SK-N-SH treated with all-trans-retinoic acid at 6 μM for 48 hours (cell line): ENCODE measurements at regions not wholly inside any gene's neighbourhood (a gene's known extent, or its start where the extent isn't known, plus 50 kb on each side); places are given as distances from the start of the nearest gene placed in this dataset.

Experiments
- ARNTL ChIP-seq: fragments of 450-650 bp; formaldehyde crosslinking; IDR thresholded peaks from 2 replicates; pipeline ENCODE4 v1.5.0; 2020; ENCODE audit warnings: low read depth, mild to moderate bottlenecking, moderate library complexity, borderline replicate concordance
- CREB5 ChIP-seq: fragments of 250-450 bp; sonication (Bioruptor Pico); IDR thresholded peaks from 2 replicates; pipeline ENCODE4 v1.5.1; 2020; ENCODE audit warnings: low read depth, mild to moderate bottlenecking, moderate library complexity
- ESRRG ChIP-seq: fragments of 250-450 bp; sonication (Bioruptor Pico); IDR thresholded peaks from 2 replicates; pipeline ENCODE4 v1.6.1; 2021; ENCODE audit warnings: mild to moderate bottlenecking
- ISL1 ChIP-seq: fragments of 250-450 bp; sonication (Bioruptor Pico); IDR thresholded peaks from 2 replicates; pipeline ENCODE4 v2.1.2; 2022; ENCODE audit warnings: mild to moderate bottlenecking, moderate library complexity
- OSR1 ChIP-seq: fragments of 250-450 bp; sonication (Bioruptor Pico); IDR thresholded peaks from 2 replicates; pipeline ENCODE4 v1.8.0; 2022; ENCODE audit warnings: moderate library complexity, mild to moderate bottlenecking, inconsistent platforms
- PATZ1 ChIP-seq: fragments of 250-450 bp; sonication (Bioruptor Pico); IDR thresholded peaks from 2 replicates; pipeline ENCODE4 v1.8.0; 2020; ENCODE audit warnings: mild to moderate bottlenecking, moderate library complexity, borderline replicate concordance
- POU6F1 ChIP-seq: fragments of 250-450 bp; sonication (Bioruptor Pico); IDR thresholded peaks from 2 replicates; pipeline ENCODE4 v1.8.0; 2021; ENCODE audit warnings: low read depth, mild to moderate bottlenecking, moderate library complexity, borderline replicate concordance
- PPARA ChIP-seq: fragments of 250-450 bp; sonication (Bioruptor Pico); IDR thresholded peaks from 2 replicates; pipeline ENCODE4 v1.5.0; 2020; ENCODE audit warnings: mild to moderate bottlenecking, borderline replicate concordance
- RARB ChIP-seq: fragments of 250-450 bp; sonication (Bioruptor Pico); IDR thresholded peaks from 2 replicates; pipeline ENCODE4 v1.8.0; 2021; ENCODE audit warnings: mild to moderate bottlenecking, moderate library complexity
- TOX ChIP-seq: fragments of 250-450 bp; sonication (Bioruptor Pico); IDR thresholded peaks from 2 replicates; pipeline ENCODE4 v1.8.0; 2021; ENCODE audit warnings: mild to moderate bottlenecking, moderate library complexity, borderline replicate concordance
- ZFP3 ChIP-seq: fragments of 250-450 bp; sonication (Bioruptor Pico); IDR thresholded peaks from 2 replicates; pipeline ENCODE4 v1.5.0; 2020; ENCODE audit warnings: mild to moderate bottlenecking, moderate library complexity
- ZFP30 ChIP-seq: fragments of 450-650 bp; formaldehyde crosslinking; IDR thresholded peaks from 2 replicates; pipeline ENCODE4 v1.5.0; 2022; ENCODE audit warnings: mild to moderate bottlenecking, moderate library complexity
- ZNF8 ChIP-seq: fragments of 450-650 bp; formaldehyde crosslinking; IDR thresholded peaks from 2 replicates; pipeline ENCODE4 v1.5.0; 2020; ENCODE audit warnings: mild to moderate bottlenecking, moderate library complexity

- TF ChIP-seq PATZ1 (CRISPR knock-in tag) = no peak
- TF ChIP-seq CREB5 = no peak
- TF ChIP-seq ZFP30 (CRISPR knock-in tag) = no peak
- TF ChIP-seq PPARA (CRISPR knock-in tag) = no peak
- TF ChIP-seq OSR1 (CRISPR knock-in tag) = no peak
- TF ChIP-seq ZFP3 (CRISPR knock-in tag) = no peak
- no peak for TF ChIP-seq ESRRG
- TF ChIP-seq POU6F1 (CRISPR knock-in tag) = no peak
- no peak for TF ChIP-seq ZNF8
- TF ChIP-seq TOX = no peak
- no peak for TF ChIP-seq RARB (CRISPR knock-in tag)
- TF ChIP-seq ARNTL (CRISPR knock-in tag) = no peak
- no peak for TF ChIP-seq ISL1 (CRISPR knock-in tag)
Measured at GRCh38 chr10:52955337-52955736, 182.8 kb upstream of the MBL2 start.
